Neural progenitor cell (in vitro differentiated cells): ENCODE measurements at regions not wholly inside any gene's neighbourhood (a gene's known extent, or its start where the extent isn't known, plus 50 kb on each side); places are given as distances from the start of the nearest gene placed in this dataset.

Experiments
- EZH2phosphoT487 ChIP-seq: fragments of 200-600 bp; sonication (generic); IDR thresholded peaks from 2 replicates; pipeline ENCODE4 v1.6.1; 2017; ENCODE audit warnings: antibody characterized with exemption
- TF ChIP-seq, protein P1 (sequence below): fragments of 200-600 bp; sonication (generic); IDR thresholded peaks from 2 replicates; pipeline ENCODE4 v1.5.1; 2017; ENCODE audit warnings: antibody characterized with exemption, mild to moderate bottlenecking

DNA sequence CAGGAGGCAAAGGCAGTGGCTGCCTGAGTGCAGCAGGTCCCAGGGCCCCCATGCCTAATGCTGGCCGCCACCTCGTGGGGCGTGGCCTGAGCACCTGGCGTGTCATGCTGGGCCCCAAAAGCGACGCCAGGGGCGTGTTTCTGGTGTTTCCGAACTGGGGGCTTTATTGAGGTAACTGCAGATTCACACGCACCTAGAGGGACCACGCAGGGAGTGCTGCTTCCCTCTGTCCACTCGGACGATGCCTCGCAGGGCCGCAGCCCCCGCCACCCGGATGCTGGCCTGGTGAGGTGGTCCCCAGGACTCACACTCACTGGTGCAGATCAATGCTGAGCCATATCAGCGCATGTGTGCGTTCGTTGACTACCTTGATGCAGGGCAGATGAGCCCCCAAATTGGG lies 736.2 kb downstream of the BRD1 start:
- TF ChIP-seq, protein P1, sequence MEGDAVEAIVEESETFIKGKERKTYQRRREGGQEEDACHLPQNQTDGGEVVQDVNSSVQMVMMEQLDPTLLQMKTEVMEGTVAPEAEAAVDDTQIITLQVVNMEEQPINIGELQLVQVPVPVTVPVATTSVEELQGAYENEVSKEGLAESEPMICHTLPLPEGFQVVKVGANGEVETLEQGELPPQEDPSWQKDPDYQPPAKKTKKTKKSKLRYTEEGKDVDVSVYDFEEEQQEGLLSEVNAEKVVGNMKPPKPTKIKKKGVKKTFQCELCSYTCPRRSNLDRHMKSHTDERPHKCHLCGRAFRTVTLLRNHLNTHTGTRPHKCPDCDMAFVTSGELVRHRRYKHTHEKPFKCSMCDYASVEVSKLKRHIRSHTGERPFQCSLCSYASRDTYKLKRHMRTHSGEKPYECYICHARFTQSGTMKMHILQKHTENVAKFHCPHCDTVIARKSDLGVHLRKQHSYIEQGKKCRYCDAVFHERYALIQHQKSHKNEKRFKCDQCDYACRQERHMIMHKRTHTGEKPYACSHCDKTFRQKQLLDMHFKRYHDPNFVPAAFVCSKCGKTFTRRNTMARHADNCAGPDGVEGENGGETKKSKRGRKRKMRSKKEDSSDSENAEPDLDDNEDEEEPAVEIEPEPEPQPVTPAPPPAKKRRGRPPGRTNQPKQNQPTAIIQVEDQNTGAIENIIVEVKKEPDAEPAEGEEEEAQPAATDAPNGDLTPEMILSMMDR, result no peak
- no peak for TF ChIP-seq EZH2phosphoT487
